ENCODE measurements at regions not wholly inside any gene's neighbourhood (a gene's known extent, or its start where the extent isn't known, plus 50 kb on each side); places are given as distances from the start of the nearest gene placed in this dataset.

GRCh38 chr6:167668019-167668753, 158.5 kb upstream of the AFDN start:
- TF ChIP-seq CTCF (IDR thresholded peaks at IDR 0.05 in 8 of 11, conservative IDR thresholded peaks at IDR 0.05 in 3 of 11): no peak
- TF ChIP-seq POLR2A (IDR thresholded peaks at IDR 0.05): no peak
